B cell (primary cell): ENCODE measurements at regions not wholly inside any gene's neighbourhood (a gene's known extent, or its start where the extent isn't known, plus 50 kb on each side); places are given as distances from the start of the nearest gene placed in this dataset.

Experiments used
- ATAC-seq: fragments of 200-7000 bp; cut with Tn5 transposase; one replicate; pipeline ENCODE4 v1.10.0; 2021; ENCODE audit warnings: low read depth, mild to moderate bottlenecking, moderate number of reproducible peaks, moderate library complexity
- CTCF ChIA-PET: fragments of 350-600 bp; sonication (Branson Sonifier 250); formaldehyde crosslinking; loops from one replicate; lab custom pipeline; 2021; ENCODE audit warnings: antibody characterized with exemption, inconsistent platforms; lab: Charles Lee
- POLR2A ChIA-PET: fragments of 350-600 bp; sonication (Branson Sonifier 250); formaldehyde crosslinking; loops from one replicate; lab custom pipeline; 2021; ENCODE audit warnings: antibody characterized with exemption; lab: Charles Lee
- DNase-seq: peaks from one replicate; pipeline ENCODE4 v3.0.0; 2013
- H2AFZ ChIP-seq: 2 replicates; pipeline ENCODE4 v1.6.1; 2012; ENCODE audit warnings: mild to moderate bottlenecking, low read depth, low read length; ENCODE audit not compliant: insufficient read depth, poor library complexity, severe bottlenecking
- H3K27ac ChIP-seq, 2 donors: 1 replicate in 1 of 2; 2 replicates in 1 of 2; pipeline ENCODE4 v1.5.1; 2012 to 2013; ENCODE audit warnings: low read length in 2 of 2, mild to moderate bottlenecking in 2 of 2, moderate library complexity in 1 of 2
- H3K27me3 ChIP-seq, 4 experiments: fragments of 200-600 bp in 1 of 4; sonication (generic) in 1 of 4; replicated peaks in 1 of 4; 1 replicate in 2 of 4; 2 replicates in 2 of 4; pipeline versions ENCODE4 v1.6.1 to v1.7.0; 2013 to 2016; ENCODE audit warnings: low read length in 3 of 4, mild to moderate bottlenecking in 2 of 4, mixed read lengths in 1 of 4, moderate library complexity in 1 of 4; ENCODE audit not compliant: insufficient read depth in 4 of 4, control insufficient read depth in 3 of 4; ENCODE audit errors: control extremely low read depth in 1 of 4
- H3K36me3 ChIP-seq, 2 experiments: replicated peaks in 1 of 2; 1 replicate in 1 of 2; 2 replicates in 1 of 2; pipeline versions ENCODE4 v1.6.1 to v1.7.1; 2013; ENCODE audit warnings: low read length in 1 of 2; ENCODE audit not compliant: insufficient read depth in 2 of 2, control insufficient read depth in 1 of 2; ENCODE audit errors: control extremely low read depth in 1 of 2, extremely low read depth in 1 of 2
- H3K4me1 ChIP-seq, 2 donors: fragments of 200-600 bp in 1 of 2; sonication (generic) in 1 of 2; 1 replicate in 1 of 2; 2 replicates in 1 of 2; pipeline versions ENCODE4 v1.5.1 to v1.6.1; 2013 to 2017; ENCODE audit warnings: low read length in 2 of 2; ENCODE audit not compliant: control insufficient read depth in 2 of 2, insufficient read depth in 2 of 2
- H3K4me2 ChIP-seq: replicated peaks from 2 replicates; pipeline ENCODE3; 2012; ENCODE audit warnings: mild to moderate bottlenecking, low read depth, low read length; ENCODE audit not compliant: poor library complexity, severe bottlenecking
- H3K4me3 ChIP-seq, 5 experiments: fragments of 200-600 bp in 1 of 5; sonication (generic) in 1 of 5; 1 replicate in 3 of 5; 2 replicates in 2 of 5; pipeline versions ENCODE4 v1.5.1 to v1.7.0; 2011 to 2016; ENCODE audit warnings: low read length in 4 of 5, mild to moderate bottlenecking in 4 of 5, low read depth in 2 of 5, control low read depth in 1 of 5, moderate library complexity in 1 of 5; ENCODE audit not compliant: insufficient read depth in 1 of 5; ENCODE audit errors: control extremely low read depth in 1 of 5, extremely low read depth in 1 of 5
- H3K79me2 ChIP-seq: fragments of 200-600 bp; sonication (generic); one replicate; pipeline ENCODE4 v1.6.0; 2016; ENCODE audit warnings: low read length; ENCODE audit not compliant: control insufficient read depth, insufficient read depth
- H3K9ac ChIP-seq: fragments of 200-600 bp; sonication (generic); 2 replicates; pipeline ENCODE4 v1.6.1; 2017; ENCODE audit warnings: mild to moderate bottlenecking, low read length, moderate library complexity
- H3K9me3 ChIP-seq, 3 donors: one replicate each; pipeline versions ENCODE4 v1.6.1 to v1.7.1; 2013; ENCODE audit warnings: low read length in 2 of 3; ENCODE audit not compliant: control insufficient read depth in 2 of 3, insufficient read depth in 1 of 3; ENCODE audit errors: control extremely low read depth in 1 of 3
- H4K20me1 ChIP-seq: 2 replicates; pipeline ENCODE4 v1.6.0; 2012; ENCODE audit warnings: mild to moderate bottlenecking, low read length; ENCODE audit not compliant: insufficient read depth, control insufficient read depth, poor library complexity, severe bottlenecking
- H3K27ac Mint-ChIP-seq: one replicate; pipeline ENCODE4 v1.8.0; 2021; ENCODE audit warnings: mixed read lengths
- H3K27me3 Mint-ChIP-seq: one replicate; pipeline ENCODE4 v1.8.0; 2021; ENCODE audit warnings: mixed read lengths
- H3K4me1 Mint-ChIP-seq: one replicate; pipeline ENCODE4 v1.8.0; 2021; ENCODE audit warnings: mixed read lengths
- H3K4me3 Mint-ChIP-seq: one replicate; pipeline ENCODE4 v1.8.0; 2021; ENCODE audit warnings: mixed read lengths
- H3K9me3 Mint-ChIP-seq: one replicate; pipeline ENCODE4 v1.8.0; 2022; ENCODE audit warnings: mixed read lengths; ENCODE audit not compliant: insufficient read depth
- CTCF ChIP-seq: fragments of 200-600 bp; IDR thresholded peaks from one replicate; pipeline ENCODE4 v1.8.0; 2022; ENCODE audit warnings: antibody characterized with exemption, mild to moderate bottlenecking
- EZH2 ChIP-seq: IDR thresholded peaks from 2 replicates; pipeline ENCODE4 v1.6.1; 2012; ENCODE audit warnings: borderline replicate concordance, low read depth, mild to moderate bottlenecking, moderate library complexity, low read length; ENCODE audit not compliant: insufficient read depth, poor library complexity, severe bottlenecking
- WGBS: methylation state at CpG from one replicate; pipeline ENCODE4 v1.1.5; 2013; ENCODE audit warnings: missing lambda C conversion rate; ENCODE audit not compliant: insufficient coverage; 5-methylcytosine and 5-hydroxymethylcytosine counted together
- intact Hi-C: fragments of 100-400 bp; cut with micrococcal nuclease; formaldehyde crosslinking; loops from one replicate; pipeline ENCODE4 v1.10.0; 2022

- H2AFZ ChIP-seq = no peak overlapping the region
Observed at GRCh38 chr6:156545021-156545420, 232.2 kb upstream of the ARID1B start.

GRCh38 chr6:156544046-156544445 lies 233.1 kb upstream of the ARID1B start:
- ATAC-seq (no peak), DNase-seq (no peak)
- Histone ChIP-seq H3K4me3 (no peak overlapping the region), H3K9ac (no peak overlapping the region), H3K27ac (no peak overlapping the region), H3K4me2 (no peak overlapping the region), H3K79me2 (no peaks in the 10 kb centered on the region), H3K9me3 (peaks cover 0 to 2% (median 0%) of the 10 kb centered on the region in 3 donors), H2AFZ (no peak overlapping the region), H3K4me1 (no peaks in the 10 kb centered on the region), H3K27me3 (no peaks in the 10 kb centered on the region), H4K20me1 (no peaks in the 10 kb centered on the region), H3K36me3 (no peaks in the 10 kb centered on the region)
- POLR2A ChIA-PET = no interaction called here
- Mint-ChIP-seq H3K9me3 (no peaks in the 10 kb centered on the region), H3K27ac (no peak overlapping the region), H3K4me3 (no peak overlapping the region), H3K4me1 (no peaks in the 10 kb centered on the region), H3K27me3 (peaks cover 24% of the 10 kb centered on the region)
- CTCF ChIA-PET = no interaction called here
- TF ChIP-seq EZH2 = no peak
- TF ChIP-seq CTCF = no peak
- intact Hi-C loops = no loop called here
- WGBS = 95% methylated on average over 5 of the region's 7 CpGs

More at GRCh38 chr6:156545021-156545420, 232.2 kb upstream of the ARID1B start:
- H3K27ac ChIP-seq = no peak overlapping the region
- H3K79me2 ChIP-seq = no peaks in the 10 kb centered on the region
- 100% methylated on average over 3 of the region's 3 CpGs for WGBS
- ATAC-seq (no peak), DNase-seq (no peak)
- no peaks in the 10 kb centered on the region for H3K27me3 ChIP-seq
- Mint-ChIP-seq H3K27me3 (peaks cover 24% of the 10 kb centered on the region), H3K4me3 (no peak overlapping the region), H3K4me1 (no peaks in the 10 kb centered on the region), H3K27ac (no peak overlapping the region), H3K9me3 (no peaks in the 10 kb centered on the region)
- ChIA-PET CTCF (no interaction called here), POLR2A (no interaction called here)
- H3K9me3 ChIP-seq = peaks cover 0 to 2% (median 0%) of the 10 kb centered on the region in 3 donors
- H3K9ac ChIP-seq = no peak overlapping the region
- no peak overlapping the region for H3K4me2 ChIP-seq
- H3K4me1 ChIP-seq = no peaks in the 10 kb centered on the region
- TF ChIP-seq EZH2 (no peak), CTCF (no peak)
- H4K20me1 ChIP-seq = no peaks in the 10 kb centered on the region
- no peaks in the 10 kb centered on the region for H3K36me3 ChIP-seq
- intact Hi-C loops = no loop called here
- no peak overlapping the region for H3K4me3 ChIP-seq
